NCI-H187 treated with DMSO at 0.1 percent for 48 hours (cell line): ENCODE measurements at regions not wholly inside any gene's neighbourhood (a gene's known extent, or its start where the extent isn't known, plus 50 kb on each side); places are given as distances from the start of the nearest gene placed in this dataset.

Experiments
- DNase-seq: peaks from one replicate; lab custom pipeline; 2025; lab: John Stamatoyannopoulos, UW

DNA sequence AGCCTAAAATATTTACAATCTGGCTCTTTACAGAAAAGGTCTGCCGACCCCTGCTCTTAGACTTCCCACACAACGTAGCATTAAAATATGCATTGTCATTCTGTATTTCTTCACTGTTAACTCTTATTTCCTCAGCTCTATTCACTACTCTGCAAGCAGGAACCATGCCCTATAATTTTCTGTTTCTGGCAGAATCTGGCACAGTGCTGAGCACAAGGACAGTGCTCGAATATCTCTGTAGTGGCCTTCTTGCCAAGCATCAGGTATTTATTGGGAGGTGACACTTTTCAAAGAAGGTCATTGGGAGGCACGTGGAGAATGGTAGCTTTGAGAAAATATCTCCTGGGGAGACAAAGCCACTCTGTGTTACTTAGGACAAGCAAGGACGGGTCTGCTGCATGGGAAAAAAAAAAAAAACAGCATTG is 77.9 kb downstream of the PSMG1 start:
- DNase-seq, result no peak

DNA sequence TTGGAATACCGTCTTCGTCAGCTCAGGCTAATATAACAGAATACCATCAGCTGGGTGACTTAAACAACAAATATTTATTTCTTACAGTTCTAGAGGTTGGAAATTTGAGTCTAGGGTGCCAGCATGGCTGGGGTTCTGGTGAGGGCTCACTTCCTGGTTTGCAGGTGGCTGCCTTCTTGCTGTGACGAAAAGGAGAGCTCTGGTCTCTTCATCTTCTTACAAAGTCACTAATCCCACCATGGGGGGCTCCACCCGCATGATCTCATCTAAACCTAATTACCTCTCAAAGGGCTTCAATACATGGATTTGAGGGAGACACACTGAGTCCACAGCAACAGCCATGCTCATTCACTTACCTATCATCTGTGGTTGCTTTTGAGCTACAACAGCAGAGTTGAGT is 78.3 kb downstream of the PSMG1 start:
- DNase-seq, result no peak

DNA sequence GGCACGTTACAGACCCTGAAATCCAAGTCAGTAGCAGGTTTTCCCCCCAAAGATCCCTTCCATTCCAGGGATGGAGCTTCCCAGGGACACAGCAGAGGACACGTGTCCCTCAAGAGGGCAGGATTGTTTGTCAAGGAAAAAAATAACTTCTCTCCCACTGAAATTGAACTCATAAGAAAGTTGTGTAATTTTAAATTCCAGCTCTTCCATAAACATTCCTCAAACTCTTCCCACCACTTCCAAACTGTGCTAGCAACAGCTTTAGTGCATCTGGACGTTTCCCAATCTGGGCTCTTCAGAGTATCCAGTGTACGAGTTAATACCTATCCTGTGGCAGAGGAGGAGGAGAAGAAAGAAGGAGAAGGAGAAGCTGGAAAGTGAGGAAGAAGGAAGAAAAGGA is 79.6 kb downstream of the PSMG1 start:
- DNase-seq, result no peak

DNA sequence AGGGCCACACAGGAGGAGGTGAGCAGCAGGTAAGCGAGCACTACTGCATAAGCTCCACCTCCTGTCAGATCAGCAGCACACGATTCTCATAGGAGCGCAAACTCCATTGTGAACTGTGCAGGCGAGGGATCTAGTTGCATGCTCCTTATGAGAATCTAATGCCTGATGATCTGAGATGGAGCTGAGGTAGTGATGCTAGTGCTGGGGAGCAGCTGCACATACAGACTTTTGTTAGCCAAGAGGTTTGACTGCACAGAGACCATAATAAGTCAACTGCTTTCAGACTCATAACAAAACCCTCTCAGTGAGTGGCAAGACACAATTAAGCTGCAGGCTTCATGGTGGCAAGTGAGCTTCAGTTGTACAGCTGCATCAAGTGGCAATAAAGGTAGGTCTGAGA is 83.4 kb downstream of the PSMG1 start:
- DNase-seq, result no peak

DNA sequence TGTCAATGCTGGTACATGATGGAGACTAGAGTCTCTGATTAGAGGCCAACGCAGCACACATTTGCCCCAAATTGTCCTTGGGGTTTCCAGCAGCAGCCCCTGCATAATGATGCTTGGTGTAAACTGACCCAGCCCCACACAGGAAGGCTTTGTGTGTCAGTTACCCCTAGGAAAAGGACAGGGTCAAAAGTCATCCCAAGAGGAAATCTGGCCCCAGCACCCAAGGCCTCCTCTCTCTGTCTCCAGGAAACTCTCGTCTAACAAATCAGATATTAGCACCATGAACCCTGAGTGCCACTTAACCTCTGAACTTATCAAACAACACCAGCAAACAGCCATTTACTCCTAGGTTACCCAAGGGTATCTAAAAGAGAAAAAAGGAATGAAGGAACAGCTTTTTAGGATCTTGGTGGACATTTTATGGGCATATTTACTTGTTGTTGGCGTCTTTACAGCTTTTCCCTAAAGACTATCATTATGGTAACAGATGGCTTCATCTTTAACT is 84.5 kb downstream of the PSMG1 start:
- DNase-seq, result no peak

DNA sequence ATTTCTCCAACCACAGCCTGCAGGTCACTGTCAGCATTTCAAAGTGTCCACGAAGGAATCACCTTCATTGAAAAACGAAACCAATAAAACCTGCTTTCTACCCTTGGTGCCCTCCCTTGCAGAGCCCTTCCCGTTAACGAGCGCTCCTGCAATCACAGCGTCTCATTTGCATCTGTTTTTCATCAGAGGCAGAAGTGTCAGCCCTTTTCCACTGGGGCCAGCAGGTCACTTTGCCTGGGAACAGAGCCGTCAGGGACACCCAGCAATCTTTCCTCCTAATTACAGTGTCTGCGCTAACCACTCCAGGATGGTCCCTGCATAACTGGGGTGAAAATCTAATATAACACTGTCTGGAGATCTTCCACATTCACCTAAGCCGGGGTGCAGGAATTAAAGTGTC is 85.3 kb downstream of the PSMG1 start:
- no peak for DNase-seq

DNA sequence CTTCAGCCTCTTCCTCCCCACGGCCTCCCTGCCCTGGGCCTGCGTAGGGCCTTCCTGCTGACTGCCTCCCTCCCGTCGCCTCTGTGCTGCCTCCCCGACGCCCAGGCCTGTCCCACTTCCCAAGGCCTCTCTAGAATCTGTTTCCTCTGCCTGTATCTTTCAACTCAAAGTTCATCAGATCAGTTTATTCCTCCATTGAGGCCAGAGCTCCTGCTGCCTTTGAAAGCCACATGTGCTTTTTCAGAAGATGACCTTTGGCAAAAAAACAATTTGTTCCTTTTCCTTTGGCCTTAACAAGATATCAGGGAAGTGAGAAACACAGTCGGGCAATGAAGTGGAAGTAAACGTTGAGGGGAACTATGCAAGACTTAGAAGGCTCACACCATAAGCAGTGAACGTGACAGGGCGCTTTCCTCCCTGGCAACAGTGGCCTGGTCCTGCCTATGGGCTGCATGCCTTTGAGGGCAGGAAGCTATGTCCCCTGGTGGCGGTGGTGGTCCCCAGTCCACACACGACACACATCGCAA is 85.9 kb downstream of the PSMG1 start:
- DNase-seq, result no peak

DNA sequence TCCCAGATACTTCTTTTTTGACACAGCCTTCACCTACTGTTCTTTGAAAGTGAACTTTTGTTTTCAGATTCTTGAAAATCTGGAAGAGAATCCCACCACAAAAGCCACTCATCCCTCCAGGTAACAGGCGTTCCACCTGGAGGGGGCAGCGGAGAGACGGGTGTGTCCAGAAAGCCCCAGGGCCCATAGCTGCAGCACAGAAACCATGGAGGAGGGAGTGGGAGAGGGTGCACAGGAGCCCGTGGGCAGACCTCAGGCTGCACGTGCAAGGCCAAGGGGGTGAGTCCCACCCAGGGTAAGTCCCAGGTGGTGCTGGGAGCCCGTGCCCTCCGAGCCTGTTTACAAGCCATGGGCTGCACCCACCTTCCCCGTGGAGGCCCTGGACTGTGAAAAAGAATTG is 86.5 kb downstream of the PSMG1 start:
- no peak for DNase-seq

DNA sequence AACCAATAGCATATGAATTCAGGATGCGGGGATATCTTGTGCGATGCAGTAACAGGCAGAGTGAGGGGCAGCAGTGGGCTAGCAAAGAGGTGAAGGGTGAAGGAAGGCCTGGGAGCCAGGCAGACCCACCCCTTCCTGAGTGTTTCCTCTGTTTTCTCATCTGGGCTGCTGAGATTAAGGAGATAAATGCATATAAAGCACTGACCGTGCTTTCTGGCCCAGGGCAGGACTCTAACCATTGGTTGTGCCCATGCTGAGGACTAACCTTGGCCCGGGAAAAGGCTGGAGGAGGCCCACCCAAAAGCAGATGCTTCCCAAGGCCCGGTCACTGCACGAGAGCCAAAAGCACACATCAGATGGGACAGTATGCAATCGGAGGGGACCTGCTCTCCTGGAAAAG is 87.6 kb downstream of the PSMG1 start:
- no peak for DNase-seq

DNA sequence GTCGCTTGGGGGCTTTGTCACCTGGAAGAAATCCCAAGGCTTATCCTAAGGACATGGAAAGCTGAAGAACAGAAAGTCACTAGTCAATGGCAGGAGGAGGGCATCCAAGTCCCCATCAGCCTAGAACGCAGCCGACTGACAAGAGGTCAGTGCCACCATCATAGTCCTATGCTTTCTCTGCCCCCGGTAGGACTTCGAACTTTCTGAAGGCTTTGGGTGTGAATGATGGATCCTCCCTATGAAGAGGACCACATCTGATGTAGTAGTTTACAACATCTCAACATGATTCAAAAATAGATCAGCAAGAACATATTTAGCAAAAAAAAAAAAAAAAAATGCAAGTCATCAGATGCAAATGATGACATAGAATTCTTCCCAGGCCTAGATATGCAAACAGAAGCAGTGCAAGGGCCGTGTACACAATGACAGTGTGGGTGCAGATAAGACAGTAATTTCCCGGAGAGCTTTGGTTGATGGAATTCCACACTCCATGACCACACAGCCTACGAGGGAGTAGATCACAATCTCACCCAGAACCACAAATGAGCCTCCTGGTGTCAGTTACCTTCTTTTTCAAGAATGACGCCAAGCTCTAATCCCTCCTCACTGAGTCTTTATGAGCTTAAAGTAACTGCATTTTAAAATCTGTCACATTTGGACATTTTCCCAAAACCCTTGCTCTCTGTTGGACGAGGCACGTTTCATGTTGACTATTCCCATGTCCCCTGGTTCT is 88.2 kb downstream of the PSMG1 start:
- DNase-seq, result no peak

DNA sequence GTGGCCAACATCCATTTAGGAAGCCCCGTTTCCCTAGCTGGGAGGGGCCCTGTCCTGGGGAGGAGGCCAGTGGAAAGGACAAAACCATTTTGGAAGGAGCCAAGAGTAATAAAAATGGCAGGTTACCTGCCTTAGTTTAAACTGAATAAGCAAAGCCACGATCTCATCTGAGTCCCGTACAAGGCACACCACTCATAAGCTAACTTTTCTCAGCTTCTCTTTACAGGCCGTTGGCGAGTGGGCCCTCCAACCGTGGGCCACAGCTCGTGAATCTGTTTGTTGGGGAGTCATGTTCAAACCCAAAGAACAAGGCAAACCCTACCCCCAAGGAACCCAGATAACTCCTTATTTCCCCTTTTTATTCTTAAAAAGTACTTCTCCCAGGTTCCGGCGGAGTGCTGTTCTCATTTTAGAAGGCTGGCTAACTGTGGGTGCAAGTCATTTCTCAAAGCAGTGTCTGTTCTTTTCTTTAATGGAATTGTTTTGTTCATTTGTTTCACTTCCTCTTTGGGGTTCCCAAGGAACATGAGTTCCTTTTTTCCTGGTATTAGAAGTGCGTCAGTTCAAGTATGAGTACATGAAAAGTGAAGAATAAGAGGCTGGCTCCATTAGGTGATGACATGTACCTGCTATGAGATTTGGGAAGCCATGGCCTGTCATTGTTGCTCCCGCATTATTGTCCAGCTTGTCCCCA is 89.0 kb downstream of the PSMG1 start:
- DNase-seq, result no peak

DNA sequence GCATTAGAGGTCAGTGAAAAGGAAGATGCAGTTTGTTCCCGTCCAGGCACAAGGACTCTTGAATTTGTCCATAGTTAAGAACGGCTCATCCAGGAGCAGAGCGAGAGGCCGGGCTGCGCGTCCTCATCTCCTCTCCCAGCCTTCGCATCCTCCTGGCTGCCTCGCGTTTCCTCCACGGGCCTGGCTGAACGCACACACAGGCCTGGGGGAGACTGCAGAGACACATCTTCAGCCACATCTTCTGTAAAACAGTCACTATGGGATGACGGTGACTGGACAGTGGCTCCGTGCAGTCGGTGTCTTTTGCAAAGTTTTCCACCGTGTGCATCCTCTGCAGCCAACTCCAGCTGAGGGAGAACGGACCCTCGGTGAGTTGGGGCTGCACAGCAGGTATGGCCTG is 89.7 kb downstream of the PSMG1 start:
- DNase-seq, result no peak

DNA sequence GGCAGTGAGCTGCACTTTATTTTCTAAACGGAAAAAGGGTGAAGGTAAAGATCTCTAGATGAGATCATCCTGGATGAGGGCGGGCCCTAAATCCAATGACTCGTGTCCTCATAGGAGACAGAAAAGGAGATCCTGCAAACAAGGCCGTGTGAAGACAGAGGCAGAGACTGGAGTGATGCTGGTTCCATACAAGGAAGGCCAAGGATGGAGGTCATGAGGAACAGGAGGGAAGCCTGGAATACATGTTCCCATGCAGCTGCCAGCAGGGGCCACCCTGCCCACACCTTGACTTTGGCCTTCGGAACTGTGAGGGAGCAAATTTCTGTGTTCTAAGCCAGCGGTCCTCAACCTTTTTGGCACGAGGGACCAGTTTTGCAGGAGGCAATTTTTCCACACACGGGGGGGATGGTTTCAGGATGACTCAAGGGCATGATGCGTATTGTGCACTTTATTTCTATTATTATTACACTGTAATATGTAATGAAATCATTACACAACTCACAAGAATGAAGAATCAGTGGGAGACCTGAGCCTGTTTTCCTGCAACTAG is 94.3 kb downstream of the PSMG1 start:
- DNase-seq, result no peak

DNA sequence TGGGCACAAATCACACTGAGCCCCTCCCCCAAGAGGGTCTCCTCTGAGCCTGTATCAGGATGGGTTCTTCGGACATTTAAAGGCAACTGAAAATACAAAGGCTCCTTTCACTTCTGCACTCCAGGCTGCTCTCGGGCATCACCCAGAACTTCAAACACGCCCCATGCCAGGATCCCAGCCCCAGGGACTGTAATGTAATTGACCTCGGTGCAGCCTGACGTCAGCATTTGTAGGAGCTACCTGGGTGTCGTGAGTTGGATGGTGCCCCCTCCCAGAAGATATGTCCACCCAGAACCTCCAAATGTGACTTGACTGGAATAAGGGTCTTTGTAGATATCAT is 95.2 kb downstream of the PSMG1 start:
- DNase-seq, result no peak

DNA sequence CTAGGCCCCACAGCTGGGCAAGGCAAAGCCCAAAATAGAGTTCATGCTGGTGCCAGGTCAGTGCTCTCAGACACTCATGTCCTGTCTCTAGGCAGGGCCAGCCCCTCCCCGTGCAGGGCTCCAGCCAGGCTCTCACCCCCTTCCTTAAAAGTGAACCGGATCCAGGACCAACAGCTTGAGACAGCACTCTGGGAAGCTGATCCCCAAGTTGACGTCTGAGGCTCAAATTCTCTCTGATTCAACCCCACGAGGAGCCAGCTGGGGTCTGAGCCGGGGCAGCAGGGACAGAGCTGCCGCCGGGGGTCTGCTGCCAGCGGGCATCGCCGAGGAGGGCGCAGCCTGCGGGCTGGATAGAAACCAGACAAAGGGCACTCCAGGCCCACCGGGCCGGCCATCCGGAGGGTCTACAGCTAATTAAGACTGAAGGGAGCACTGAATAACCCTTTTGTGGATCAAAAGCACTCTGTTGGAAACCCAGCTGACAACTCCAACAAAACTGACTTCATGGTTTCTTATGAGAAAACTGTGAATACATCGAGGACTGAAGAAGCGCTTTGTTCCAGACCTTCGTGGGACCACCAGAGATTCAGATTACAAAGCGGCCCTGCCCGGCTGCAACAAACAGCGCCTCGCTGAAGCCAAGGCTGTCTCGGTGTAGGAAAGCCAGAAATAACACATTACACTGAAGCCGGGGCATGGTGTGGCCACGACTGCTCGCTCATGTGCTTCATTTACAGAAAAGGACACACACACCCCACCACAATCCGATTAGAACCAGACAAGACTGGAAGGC is 95.8 kb downstream of the PSMG1 start:
- no peak for DNase-seq

DNA sequence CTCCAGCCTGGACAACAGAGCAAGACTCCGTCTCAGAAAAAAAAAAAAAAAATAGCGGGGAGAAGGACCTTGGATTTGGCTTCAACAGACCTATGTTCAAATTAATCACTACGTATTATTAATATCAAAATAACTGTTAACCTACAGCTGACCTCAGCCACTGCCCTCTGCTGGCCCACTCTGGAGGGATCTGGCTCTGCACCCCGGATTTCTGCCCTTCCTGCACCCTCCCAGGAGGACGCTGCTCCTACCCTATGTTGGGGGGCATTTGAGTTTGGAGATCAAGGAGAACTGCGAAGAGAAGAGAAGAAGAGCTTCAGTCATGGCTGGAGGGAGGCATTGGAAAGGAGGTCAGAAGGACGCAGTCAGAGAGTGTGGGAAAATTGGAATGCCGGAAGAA is 96.7 kb downstream of the PSMG1 start:
- no peak for DNase-seq

DNA sequence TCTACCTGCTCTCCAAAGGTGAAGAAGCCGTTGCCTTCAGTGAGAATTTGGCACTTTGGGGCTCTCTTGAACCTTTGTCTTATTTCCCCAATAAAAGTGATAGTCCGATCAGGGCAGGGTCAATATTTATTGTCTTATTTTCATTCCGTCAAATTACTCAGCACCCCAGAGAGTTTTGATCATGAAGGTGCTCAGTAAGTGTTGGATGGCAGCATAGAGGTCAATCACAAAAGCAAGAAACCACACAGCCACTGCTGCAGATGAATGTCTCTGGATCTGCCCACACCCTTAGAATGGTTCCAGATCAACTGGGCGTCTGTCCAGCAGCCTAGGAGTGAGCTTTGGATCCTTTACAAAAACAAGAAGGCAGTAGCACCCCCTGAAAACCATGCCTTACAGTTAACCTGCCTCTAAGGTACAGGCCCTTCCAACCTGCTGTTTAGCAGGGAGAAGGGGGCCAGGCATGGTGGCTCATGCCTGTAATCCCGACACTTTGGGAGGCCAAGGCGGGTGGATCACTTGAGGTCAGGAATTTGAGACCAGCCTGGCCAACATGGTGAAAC is 97.3 kb downstream of the PSMG1 start:
- no peak for DNase-seq

DNA sequence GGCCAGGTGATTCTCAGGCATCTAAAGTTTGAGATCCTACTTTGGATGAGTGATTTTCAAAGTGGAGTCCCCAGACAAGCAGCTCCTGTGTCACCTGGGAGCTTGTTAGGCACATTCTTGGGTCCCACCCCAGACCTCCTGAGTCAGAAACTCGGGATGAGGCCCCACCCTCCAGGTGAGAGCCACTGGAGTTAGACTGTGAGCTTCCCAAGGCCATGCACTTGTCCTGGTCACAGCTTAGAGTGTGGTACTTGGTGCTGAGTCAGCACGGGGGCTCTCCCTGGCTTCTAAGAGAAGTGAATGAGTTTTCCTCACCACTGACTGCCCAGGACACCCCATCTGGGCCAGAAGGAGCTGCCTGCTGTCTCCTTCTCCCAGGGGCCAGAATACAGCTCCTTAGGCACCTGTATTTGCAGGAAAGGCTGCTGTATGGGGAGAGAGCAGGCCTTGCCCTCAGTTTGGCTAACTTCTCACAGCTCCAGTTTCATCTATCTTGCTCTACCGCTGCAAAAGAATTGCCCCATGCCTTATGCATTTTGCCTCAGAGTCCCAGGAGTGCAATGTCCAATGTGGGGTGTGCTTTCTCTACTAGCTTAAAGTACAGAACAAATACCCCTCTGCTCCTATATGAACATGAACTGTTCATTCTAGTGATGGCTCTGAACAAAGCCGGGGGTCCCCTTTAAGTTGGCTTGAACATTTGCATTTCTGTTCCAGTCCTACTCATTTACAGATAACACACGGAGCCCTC is 98.1 kb downstream of the PSMG1 start:
- DNase-seq, result no peak

DNA sequence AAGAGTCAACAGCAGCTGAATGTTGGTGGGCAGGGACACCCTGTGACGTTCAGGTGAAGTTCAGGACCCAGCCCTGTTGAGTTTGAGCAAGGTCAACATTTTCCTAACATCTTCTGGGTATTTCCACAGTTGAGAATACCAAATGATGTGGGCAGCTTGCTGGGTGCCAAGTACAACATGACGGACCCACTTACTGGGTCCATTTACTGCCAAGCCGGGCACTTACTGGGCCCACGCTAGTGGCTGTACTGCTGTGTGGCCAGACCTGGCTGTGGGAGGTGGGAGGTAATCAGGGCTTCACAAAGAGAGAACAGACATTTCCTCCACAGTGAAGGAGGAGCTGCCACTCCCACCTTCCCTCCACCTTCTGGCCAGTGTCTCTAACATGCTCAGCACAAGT is 99.2 kb downstream of the PSMG1 start:
- DNase-seq, result no peak

DNA sequence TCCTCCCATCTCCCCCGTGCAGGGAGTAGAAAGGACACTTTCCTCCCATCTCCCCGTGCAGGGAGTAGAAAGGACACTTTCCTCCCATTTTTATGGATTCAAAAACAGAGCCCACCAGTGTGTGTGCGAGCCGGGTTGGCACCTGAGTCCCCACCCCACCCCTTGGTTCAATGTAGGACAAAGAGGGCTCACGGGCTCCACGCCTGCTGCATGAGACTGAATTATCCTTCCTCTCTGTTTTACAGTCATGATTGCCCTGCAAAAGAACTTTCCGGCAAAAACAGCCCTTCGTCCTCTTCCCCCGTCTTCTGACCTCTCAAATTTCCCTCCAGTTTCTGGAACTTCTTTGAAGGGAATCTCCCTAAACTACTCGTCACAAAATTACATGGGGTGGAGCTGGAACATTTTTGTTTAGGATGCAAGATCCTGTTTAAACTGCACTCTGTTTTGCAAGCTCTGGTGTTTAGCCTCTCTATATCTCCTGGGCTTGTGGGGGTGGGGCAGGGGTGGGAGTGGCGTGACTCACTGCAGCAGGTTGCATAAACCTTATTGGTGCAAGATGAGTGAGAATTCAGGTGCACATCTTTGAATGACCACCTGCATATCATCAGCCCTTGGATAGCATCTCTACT is 99.8 kb downstream of the PSMG1 start:
- no peak for DNase-seq
